Fibroblast of the aortic adventitia (primary cell): ENCODE measurements at regions not wholly inside any gene's neighbourhood (a gene's known extent, or its start where the extent isn't known, plus 50 kb on each side); places are given as distances from the start of the nearest gene placed in this dataset.
A peak's percentile ranks its signal among the peaks of the same experiment; 100 is the strongest.

Source experiments
- DNase-seq: peaks from one replicate; pipeline ENCODE4 v3.0.0-alpha.2; 2010; ENCODE audit warnings: low read depth
- H3K4me3 ChIP-seq: 2 replicates; pipeline ENCODE4 v1.5.1; 2011; ENCODE audit warnings: low read depth, mild to moderate bottlenecking, control low read depth, low read length, moderate library complexity
- TF ChIP-seq, protein P1 (sequence below): IDR thresholded peaks from 2 replicates; pipeline ENCODE4 v1.5.1; 2011; ENCODE audit warnings: mild to moderate bottlenecking, low read length, control low read depth, inconsistent platforms; ENCODE audit not compliant: insufficient read depth

DNA sequence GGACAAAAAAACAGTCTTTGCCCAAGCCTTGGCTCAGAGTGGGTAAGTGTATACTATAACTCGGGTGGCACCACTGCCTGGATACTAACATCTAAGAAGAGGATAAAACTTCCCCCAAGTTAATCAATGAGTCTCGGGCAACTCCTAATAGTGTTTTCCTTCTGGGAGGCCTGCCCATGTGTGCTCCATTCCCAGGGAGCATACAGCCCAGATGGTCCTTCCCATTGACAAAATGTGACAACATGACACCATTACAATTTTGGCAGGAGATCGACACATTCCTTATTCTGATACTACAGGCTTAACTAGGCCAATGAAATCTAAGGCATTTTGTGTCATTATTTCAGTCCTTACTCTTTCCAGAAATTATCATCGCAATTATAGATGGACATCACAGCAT is 52.7 kb upstream of the CRIM1 start:
- TF ChIP-seq, protein P1, sequence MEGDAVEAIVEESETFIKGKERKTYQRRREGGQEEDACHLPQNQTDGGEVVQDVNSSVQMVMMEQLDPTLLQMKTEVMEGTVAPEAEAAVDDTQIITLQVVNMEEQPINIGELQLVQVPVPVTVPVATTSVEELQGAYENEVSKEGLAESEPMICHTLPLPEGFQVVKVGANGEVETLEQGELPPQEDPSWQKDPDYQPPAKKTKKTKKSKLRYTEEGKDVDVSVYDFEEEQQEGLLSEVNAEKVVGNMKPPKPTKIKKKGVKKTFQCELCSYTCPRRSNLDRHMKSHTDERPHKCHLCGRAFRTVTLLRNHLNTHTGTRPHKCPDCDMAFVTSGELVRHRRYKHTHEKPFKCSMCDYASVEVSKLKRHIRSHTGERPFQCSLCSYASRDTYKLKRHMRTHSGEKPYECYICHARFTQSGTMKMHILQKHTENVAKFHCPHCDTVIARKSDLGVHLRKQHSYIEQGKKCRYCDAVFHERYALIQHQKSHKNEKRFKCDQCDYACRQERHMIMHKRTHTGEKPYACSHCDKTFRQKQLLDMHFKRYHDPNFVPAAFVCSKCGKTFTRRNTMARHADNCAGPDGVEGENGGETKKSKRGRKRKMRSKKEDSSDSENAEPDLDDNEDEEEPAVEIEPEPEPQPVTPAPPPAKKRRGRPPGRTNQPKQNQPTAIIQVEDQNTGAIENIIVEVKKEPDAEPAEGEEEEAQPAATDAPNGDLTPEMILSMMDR: no peak
- H3K4me3 ChIP-seq: no peak overlapping the region
- DNase-seq: no peak

DNA sequence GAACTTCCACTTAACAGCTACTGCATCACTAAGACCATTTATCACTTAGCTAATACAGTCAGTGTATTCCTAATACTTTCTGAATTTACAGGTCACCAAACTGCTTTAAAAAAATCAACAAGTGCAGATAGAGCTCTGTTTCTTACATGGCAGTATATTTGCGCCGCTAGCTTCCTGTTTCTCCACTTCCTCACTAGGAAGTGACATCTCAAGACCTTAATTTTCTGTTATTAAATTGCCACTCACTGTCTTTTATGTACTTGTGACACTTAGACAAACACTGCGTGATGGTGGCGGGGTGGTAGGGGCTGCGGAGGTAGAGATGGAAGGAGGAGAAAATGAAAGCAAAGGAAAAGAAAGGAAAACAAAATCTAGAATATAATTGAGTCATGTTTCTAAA is 53.7 kb upstream of the CRIM1 start:
- TF ChIP-seq, protein P1: no peak
- H3K4me3 ChIP-seq: no peak overlapping the region
- no peak for DNase-seq

DNA sequence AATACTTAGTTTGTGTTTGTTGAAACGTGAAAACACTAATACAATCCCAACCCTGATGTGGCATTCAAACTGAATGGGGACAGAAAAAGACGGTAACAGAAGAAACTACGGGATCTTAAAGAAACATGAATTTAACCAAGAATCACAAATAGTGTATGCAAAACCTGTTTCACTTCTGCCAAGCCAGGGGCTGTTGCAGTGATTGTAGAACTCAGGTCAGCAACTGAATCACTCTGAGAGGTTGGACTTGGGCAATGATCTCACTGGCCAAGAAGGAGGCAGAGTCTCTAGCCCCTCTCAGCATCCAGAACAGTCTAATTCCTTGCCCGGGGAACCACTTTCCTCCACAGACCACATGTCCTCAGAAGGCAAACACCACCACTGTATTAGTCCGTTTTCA is 54.9 kb upstream of the CRIM1 start:
- no peak for DNase-seq
- no peak overlapping the region for H3K4me3 ChIP-seq
- TF ChIP-seq, protein P1: no peak

DNA sequence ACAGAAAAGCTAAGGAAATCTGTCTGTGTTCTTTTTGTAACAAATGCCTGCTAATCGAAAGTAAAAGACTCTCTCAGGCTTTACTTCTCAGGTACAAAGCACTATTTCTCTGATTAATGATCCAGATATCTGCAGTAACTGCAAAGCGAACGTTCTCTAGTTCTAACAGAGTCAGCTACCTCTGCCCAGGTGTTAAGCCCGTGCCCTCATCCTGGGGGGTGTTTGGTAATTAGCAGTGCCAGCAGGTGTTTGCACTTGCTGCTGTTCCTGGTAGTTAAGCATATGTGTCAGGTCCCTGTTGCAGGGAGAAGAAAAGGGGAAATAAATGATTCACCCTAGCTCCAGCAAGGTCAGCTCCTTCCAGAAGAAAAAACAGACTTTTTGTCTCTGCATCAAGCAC is 58.8 kb upstream of the CRIM1 start:
- TF ChIP-seq, protein P1: no peak
- no peak overlapping the region for H3K4me3 ChIP-seq
- no peak for DNase-seq

DNA sequence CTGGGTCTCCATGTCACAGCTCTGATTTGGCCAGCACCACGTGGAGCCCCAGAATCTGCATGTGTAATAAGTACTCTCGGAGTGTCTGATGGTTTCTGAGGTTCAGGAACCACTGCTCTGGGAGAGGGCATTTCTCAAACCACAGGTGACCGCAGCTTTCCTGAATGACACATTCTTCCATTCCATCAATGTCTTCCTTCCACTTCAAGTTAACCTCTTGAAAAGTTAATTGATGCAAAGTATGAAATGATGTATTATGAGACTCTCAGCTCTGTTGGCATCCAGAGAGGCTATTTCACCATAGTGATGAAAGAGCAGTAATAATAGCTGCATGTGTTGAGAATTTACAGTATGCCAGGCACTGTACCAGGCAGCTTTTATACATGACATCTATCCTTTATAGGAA is 61.3 kb upstream of the CRIM1 start:
- TF ChIP-seq, protein P1: no peak
- no peak overlapping the region for H3K4me3 ChIP-seq
- DNase-seq: no peak

DNA sequence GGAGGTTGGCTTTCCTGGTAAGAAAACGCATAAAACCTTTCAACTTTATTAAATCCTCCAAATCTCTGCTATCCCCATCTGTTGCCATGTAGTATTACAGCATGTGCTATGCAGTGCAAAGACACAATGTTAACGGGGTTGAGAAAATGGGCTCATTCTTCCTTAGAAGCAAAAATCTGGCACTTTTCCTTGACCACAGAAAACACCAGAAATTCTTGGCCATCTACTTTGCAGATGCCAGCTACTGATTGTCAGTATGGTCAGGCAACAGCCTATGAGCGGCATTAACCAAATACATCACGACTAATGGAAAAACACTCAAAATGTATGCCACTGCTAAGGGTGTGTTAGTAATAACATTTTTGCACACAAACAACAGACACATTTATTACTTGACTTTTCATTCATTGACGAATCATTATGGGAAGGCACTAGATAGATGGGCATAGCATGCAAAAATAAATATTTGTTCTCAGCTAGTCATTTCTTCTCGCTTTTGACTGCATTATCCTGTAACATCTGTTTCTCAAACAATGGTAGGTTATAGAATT is 65.2 kb upstream of the CRIM1 start:
- TF ChIP-seq, protein P1: no peak
- H3K4me3 ChIP-seq: no peak overlapping the region
- DNase-seq: peak; percentile 9

DNA sequence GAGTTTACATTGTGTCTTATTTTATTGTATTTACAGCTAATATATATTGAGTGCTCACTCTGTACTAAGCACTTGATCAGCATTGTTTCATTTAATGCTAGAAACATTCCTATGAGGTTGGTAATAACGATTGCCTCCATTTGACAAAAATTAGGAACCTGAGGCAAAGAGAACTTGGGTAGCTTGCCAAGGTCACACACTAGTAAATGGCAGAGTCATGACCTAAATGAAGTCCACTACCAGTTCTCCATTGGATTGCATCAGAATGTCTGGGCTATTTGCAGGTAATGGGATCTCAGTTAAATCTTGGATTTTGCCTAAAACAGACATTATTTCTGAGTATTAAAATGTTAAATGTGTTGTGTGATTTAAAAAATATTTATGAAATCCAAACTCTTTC is 65.8 kb upstream of the CRIM1 start:
- DNase-seq: no peak
- H3K4me3 ChIP-seq: no peak overlapping the region
- TF ChIP-seq, protein P1: no peak
